ENCODE measurements at regions not wholly inside any gene's neighbourhood (a gene's known extent, or its start where the extent isn't known, plus 50 kb on each side); places are given as distances from the start of the nearest gene placed in this dataset.

DNA sequence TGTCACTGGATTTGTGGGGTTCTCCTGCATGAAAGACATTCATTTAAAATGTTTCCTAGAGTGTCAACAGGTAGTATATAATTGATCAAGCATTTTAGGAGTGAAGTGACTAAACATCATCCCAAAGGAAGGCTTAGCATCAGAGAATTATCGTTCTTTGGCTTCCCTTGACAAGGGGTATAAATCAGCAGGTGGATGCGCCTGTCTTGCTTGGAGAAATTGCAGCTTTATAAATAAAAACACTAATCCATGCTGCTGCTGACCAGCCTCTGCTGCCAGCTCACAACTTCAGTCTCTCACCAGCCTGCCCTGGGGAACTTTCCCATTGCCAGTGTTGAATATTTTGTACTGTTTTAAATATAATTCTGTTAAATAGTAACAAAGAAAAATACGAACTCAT lies 1184.7 kb upstream of the TENM4 start:
- no peak for DNase-seq (ENCODE audit: low read depth in 1 of 2, low spot score in 1 of 2)
- ChIA-PET CTCF (interaction anchor here (0.7 kb wide), 1 partner anchor 23 kb away, joined by 3 read pairs; no protein-coding TSS in a partner anchor), POLR2A (no interaction called here)
- Histone ChIP-seq H3K4me2 (no peak overlapping the region), H3K4me3 (no peak overlapping the region), H3K9me3 (no peaks in the 10 kb centered on the region), H3K4me1 (no peaks in the 10 kb centered on the region), H3K27ac (no peak overlapping the region)
- FAIRE-seq = no peak
- ATAC-seq = no peak
- TF ChIP-seq SMC3 (IDR thresholded peaks at IDR 0.05) = no peak
- TF ChIP-seq RCOR1 (IDR thresholded peaks at IDR 0.05; ENCODE audit: low read depth, low read length) = no peak
- no peak for TF ChIP-seq HOXB13 (CRISPR knock-in tag; IDR thresholded peaks at IDR 0.05; ENCODE audit: low read depth)
- 1% methylated on average over 3 of the region's 3 CpGs for WGBS (ENCODE audit: missing lambda C conversion rate)

DNA sequence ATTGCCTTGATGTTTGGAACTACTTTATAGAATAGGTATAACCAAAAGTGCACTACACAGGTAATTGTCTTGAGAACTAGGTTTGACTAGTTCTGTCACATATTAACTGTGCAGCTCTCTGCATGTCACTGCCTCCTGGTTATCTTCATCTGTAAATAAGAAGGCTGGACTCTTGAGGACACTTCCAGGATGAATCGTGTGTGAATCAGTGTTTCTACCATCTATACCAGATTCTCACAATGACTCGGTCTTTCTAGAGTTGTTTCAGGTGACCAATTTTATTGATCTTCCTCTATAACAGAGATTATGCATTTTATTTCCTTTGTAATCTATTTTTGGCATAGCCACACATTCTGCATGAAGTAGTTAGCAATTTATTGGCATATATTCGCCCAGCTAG lies 1181.0 kb upstream of the TENM4 start:
- ChIA-PET POLR2A (no interaction called here), CTCF (no interaction called here)
- H3K27ac ChIP-seq = no peak overlapping the region
- H3K4me1 ChIP-seq = no peaks in the 10 kb centered on the region
- no peak for TF ChIP-seq HEYL (CRISPR knock-in tag; IDR thresholded peaks at IDR 0.05)
- TF ChIP-seq, protein P1, sequence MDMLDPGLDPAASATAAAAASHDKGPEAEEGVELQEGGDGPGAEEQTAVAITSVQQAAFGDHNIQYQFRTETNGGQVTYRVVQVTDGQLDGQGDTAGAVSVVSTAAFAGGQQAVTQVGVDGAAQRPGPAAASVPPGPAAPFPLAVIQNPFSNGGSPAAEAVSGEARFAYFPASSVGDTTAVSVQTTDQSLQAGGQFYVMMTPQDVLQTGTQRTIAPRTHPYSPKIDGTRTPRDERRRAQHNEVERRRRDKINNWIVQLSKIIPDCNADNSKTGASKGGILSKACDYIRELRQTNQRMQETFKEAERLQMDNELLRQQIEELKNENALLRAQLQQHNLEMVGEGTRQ (IDR thresholded peaks at IDR 0.05) = no peak
- no peak for DNase-seq (ENCODE audit: low read depth in 1 of 2, low spot score in 1 of 2)
- H3K4me2 ChIP-seq = no peak overlapping the region
- peak; percentile 77 for FAIRE-seq
- no peak for ATAC-seq
- H3K9me3 ChIP-seq = no peaks in the 10 kb centered on the region
- 3% methylated on average over 3 of the region's 3 CpGs for WGBS (ENCODE audit: missing lambda C conversion rate)
- no peak overlapping the region for H3K4me3 ChIP-seq

DNA sequence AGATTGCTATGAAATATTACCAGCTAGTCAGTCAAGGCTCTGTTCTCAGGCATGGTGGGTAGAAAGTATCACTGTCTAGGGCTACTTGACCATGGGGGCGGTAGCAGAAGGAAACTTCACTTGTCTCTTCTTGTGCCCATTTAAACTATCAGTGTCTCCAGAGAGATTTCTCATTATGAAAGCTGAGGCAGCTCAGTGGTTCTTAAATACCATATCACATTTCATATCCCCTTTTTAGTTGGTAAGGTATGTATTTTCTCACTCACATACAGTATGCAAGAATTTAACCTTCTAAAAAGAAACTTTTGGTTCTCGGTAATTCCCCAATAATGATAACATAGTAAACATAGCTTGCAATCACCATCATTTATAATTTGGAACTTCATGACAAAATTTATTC lies 1180.0 kb upstream of the TENM4 start:
- TF ChIP-seq HOXA7 (CRISPR knock-in tag; IDR thresholded peaks at IDR 0.05) (no peak), CBX2 (IDR thresholded peaks at IDR 0.05; ENCODE audit: borderline replicate concordance, low read depth) (no peak), RCOR1 (IDR thresholded peaks at IDR 0.05; ENCODE audit: low read depth, low read length) (no peak), FOXS1 (CRISPR knock-in tag; IDR thresholded peaks at IDR 0.05) (no peak), FOSL2 (IDR thresholded peaks at IDR 0.05) (no peak), FOSL2 (CRISPR knock-in tag; IDR thresholded peaks at IDR 0.05) (no peak), ZC3H11A (IDR thresholded peaks at IDR 0.05) (no peak), HOXB5 (CRISPR knock-in tag; IDR thresholded peaks at IDR 0.05) (no peak), ZFP36 (IDR thresholded peaks at IDR 0.05; ENCODE audit: borderline replicate concordance, partially characterized antibody) (no peak), SREBF2 (IDR thresholded peaks at IDR 0.05) (no peak), SMC3 (IDR thresholded peaks at IDR 0.05) (no peak), RAD21 (conservative IDR thresholded peaks at IDR 0.05 in 1 of 2, IDR thresholded peaks at IDR 0.05 in 1 of 2) (no peak), PHF8 (IDR thresholded peaks at IDR 0.05; ENCODE audit: borderline replicate concordance, low read depth) (no peak), HOXB13 (CRISPR knock-in tag; IDR thresholded peaks at IDR 0.05; ENCODE audit: low read depth) (no peak)
- TF ChIP-seq, protein P2, sequence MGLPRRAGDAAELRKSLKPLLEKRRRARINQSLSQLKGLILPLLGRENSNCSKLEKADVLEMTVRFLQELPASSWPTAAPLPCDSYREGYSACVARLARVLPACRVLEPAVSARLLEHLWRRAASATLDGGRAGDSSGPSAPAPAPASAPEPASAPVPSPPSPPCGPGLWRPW (IDR thresholded peaks at IDR 0.05) = no peak
- TF ChIP-seq, protein P3, sequence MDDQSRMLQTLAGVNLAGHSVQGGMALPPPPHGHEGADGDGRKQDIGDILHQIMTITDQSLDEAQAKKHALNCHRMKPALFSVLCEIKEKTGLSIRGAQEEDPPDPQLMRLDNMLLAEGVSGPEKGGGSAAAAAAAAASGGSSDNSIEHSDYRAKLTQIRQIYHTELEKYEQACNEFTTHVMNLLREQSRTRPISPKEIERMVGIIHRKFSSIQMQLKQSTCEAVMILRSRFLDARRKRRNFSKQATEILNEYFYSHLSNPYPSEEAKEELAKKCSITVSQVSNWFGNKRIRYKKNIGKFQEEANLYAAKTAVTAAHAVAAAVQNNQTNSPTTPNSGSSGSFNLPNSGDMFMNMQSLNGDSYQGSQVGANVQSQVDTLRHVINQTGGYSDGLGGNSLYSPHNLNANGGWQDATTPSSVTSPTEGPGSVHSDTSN (IDR thresholded peaks at IDR 0.05) = no peak
- TF ChIP-seq, protein P4, sequence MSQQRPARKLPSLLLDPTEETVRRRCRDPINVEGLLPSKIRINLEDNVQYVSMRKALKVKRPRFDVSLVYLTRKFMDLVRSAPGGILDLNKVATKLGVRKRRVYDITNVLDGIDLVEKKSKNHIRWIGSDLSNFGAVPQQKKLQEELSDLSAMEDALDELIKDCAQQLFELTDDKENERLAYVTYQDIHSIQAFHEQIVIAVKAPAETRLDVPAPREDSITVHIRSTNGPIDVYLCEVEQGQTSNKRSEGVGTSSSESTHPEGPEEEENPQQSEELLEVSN (IDR thresholded peaks at IDR 0.05; ENCODE audit: borderline replicate concordance, low read depth) = no peak
- TF ChIP-seq, protein P5, sequence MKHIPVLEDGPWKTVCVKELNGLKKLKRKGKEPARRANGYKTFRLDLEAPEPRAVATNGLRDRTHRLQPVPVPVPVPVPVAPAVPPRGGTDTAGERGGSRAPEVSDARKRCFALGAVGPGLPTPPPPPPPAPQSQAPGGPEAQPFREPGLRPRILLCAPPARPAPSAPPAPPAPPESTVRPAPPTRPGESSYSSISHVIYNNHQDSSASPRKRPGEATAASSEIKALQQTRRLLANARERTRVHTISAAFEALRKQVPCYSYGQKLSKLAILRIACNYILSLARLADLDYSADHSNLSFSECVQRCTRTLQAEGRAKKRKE (CRISPR knock-in tag; IDR thresholded peaks at IDR 0.05; ENCODE audit: low read depth) = no peak
- H3K27ac ChIP-seq = no peak overlapping the region
- ChIA-PET CTCF (no interaction called here), POLR2A (no interaction called here)
- no peak overlapping the region for H3K4me3 ChIP-seq
- WGBS (ENCODE audit: missing lambda C conversion rate) = 23% methylated on average over 2 of the region's 2 CpGs
- DNase-seq (ENCODE audit: low read depth in 1 of 2, low spot score in 1 of 2) (no peak), ATAC-seq (no peak), FAIRE-seq (no peak)
- no peak overlapping the region for H3K4me2 ChIP-seq
- H3K4me1 ChIP-seq = no peaks in the 10 kb centered on the region
- no peaks in the 10 kb centered on the region for H3K9me3 ChIP-seq
